NT2/D1 (cell line): ENCODE measurements at regions not wholly inside any gene's neighbourhood (a gene's known extent, or its start where the extent isn't known, plus 50 kb on each side); places are given as distances from the start of the nearest gene placed in this dataset.

Experiments
- YY1 ChIP-seq: IDR thresholded peaks from 2 replicates; pipeline ENCODE4 v1.6.1; 2011; ENCODE audit not compliant: insufficient read length, insufficient read depth
- ZNF274 ChIP-seq: IDR thresholded peaks from 2 replicates; pipeline ENCODE4 v1.6.1; 2011; ENCODE audit warnings: mild to moderate bottlenecking, low read depth, low read length

DNA sequence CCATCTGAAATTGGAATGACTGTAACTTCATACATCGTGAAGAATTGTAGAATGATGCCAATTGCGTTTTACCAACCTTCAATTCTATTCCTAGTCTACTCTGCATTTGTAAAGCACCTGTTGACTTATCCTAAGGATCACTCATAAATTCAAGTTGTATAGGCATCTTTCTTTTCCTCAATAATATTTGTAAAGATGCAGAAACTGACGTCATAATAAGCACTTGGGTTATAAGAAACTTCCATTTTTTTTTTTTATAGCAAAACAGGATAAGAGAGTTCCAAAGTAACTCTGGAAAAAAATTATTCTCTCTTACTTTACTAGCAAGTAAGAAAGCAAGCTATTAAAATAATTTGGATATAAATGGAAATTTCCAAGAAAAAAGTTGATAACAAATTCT, 1377.4 kb upstream of the ACVR2A start:
- TF ChIP-seq YY1 (no peak), ZNF274 (no peak)
